ENCODE measurements at regions not wholly inside any gene's neighbourhood (a gene's known extent, or its start where the extent isn't known, plus 50 kb on each side); places are given as distances from the start of the nearest gene placed in this dataset.

DNA sequence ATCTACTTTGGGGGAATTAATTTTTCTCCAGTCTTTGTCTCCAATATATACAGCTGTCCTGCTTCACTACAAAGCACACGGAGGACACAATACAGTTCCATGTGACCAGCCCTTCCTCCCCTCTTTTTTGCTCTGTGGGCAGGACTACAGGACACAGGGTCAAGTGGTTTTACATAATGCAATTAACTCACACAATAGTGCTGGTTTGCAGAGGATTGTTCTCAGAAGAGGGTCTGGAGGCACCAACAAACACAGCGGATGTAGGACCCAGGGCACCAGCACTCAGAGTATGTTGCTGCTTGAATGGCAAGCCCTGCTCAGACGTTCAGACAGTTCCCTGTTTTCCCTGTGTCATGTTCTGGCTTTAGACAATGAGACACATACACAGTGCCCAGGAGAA is 52.0 kb upstream of the NPTX2 start:
- no peak for DNase-seq

- DNase-seq = no peak
Observed at GRCh38 chr7:98562871-98563495, 54.1 kb upstream of the NPTX2 start.

DNA sequence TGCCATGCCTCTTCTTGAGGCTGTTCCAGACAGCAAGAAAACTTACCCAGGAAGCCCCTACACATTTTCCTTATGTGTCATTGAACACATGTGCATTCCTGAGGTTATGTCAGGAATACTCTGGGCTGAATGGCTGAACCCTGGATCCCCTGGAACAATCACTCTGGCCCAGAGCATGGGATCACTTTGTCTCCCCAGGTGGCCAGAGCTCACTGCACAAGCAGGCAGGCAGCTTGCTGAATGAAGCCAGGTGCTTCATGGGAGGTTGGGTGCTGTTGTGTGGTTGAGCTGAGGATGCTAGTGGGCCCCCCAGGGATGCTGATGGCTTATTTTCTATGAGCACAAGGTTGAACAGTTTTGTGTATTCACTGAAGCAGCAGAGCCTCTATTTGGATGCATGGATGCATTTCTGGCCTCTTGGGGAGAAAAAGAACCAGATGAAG is 54.7 kb upstream of the NPTX2 start:
- DNase-seq = no peak

DNA sequence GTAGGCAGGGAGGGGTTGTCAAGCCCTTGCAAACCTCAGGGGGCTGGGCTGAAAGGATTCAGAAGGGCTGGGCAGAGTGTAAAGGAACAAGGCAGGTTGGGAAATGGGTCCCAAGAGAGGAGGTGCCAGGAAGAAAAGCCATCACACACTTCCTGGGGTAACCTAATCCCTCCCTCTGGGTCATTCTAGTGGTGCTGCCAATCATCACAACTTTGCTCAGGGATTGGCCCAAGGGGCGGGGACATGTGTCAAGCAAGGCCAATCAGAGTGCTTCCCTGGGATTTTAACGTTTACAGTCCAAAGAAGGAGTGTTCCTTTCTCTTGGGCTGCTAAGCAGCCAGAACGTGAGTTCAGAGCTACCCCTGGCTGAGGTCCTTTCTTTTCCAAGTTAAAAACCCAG is 57.1 kb upstream of the NPTX2 start:
- no peak for DNase-seq

DNA sequence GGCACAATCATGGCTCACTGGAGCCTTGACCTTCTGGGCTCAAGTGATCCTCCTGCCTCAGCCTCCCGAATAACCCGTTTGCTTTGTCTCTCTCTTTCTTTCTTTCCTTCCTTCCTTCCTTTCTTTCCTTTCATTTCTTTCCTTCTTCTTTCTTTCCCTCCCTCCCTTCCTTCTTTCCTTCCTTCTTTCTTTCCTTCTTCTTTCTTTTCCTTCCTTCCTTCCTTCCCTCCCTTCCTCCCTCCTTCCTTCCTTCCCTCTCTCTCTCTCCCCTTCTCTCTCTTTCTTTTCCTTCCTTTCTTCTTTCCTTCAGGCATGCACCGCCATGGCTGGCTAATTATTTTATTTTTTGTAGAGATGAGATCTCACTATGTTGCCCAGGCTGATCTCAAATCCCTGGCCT is 57.9 kb upstream of the NPTX2 start:
- no peak for DNase-seq

GRCh38 chr7:98557538-98558031 is 59.5 kb upstream of the NPTX2 start:
- no peak for DNase-seq

DNA sequence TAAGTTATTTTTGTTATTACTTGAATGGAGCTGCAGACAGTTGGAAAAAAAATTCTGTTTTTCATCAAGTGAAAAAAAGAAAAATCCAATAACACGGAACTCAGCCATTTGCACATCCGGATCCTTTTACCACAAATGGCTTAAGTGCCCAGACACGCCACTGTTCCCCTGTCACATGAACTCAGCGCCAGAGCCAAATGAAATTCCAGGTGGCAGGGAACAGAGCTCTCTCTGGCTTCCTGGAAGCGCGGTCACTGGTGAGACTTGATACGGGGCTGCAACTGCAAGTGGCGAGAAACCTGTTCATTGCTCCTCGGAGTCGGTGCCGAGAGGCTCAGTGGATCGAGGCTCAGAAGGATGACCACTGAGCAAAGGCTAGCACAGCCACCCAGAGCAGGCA is 60.8 kb upstream of the NPTX2 start:
- no peak for DNase-seq

DNA sequence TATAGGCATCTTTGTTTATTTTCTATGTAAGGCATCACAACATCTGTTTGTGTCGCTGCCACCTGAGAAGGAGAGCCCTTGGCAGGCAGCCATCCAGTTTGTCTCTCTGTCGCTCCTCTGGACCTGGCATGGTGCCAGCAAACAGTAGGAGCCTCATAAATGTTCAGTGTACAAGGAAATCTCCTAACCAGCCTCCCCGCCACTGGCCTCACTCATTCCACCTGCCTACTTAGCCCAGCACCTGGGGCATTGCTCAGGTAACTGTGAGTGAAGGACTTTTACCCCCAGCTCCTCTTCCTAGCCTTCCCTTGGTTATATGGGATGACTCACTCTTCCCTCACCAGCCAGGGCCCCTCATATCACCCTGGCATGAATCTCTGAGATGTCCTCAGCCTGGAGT is 61.7 kb upstream of the NPTX2 start:
- no peak for DNase-seq

DNA sequence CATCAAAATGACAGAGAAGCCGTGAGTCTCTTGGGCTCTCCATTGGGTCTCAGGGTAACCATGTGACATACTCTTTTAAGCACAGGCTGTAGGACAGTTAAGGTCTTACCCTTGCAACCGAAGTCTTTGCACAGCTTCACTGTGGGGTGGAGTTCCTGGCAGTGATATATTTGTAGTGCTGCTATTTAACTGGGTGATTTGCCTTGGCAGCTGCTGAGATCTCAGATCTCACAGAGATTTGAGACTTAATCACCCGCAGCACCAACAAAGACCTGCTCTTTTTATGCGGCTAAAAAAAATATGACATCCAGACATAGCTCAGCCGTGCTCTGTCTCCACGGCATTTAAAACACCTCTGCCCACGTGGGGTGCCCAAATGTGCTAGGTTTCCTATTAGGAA is 63.4 kb upstream of the NPTX2 start:
- no peak for DNase-seq

GRCh38 chr7:98551611-98552273 is 65.3 kb upstream of the NPTX2 start:
- DNase-seq = no peak

DNA sequence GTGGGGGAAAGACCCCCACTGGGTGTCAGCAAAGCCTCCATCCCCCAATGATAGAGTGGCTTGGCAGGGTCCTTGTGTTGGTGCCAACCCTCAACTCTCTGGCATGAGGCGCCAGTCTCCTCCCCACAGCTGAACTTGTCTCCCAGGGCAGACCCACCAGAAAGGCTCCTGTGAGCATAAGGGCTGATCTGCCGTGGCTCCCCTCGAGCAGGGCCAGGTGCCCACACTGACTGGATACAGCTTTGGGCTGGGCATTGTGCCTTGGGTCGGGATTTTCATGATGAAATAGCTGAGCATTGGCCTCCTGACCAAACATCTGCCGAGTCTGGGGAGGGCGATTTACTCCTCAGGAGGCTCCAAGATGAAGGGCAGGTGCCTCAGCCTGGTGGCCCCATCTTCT is 68.1 kb upstream of the NPTX2 start:
- DNase-seq = no peak

- DNase-seq = no peak
Observed at GRCh38 chr7:98548370-98548769, 68.7 kb upstream of the NPTX2 start.

- no peak for DNase-seq
Observed at GRCh38 chr7:98541101-98541500, 76.0 kb upstream of the NPTX2 start.

DNA sequence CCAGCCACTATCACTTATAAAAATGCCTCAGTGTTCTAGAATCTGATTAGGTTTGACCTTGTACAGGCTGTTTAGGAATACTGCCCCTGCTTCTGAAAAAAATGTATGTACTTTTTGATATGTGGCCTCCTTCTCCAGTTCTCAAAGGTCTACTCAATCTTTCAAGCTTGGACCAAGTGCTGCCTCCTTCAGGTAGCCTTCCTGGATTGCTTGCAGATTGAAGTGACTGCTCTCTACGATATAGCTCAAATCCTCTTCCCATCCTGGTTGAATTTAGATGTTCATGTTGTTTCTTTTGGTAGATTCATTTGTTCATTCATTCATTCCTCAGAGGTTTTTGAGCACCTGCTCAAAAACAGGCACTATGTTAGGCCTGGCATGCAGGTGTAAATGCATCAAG is 77.2 kb upstream of the NPTX2 start:
- DNase-seq = no peak

- no peak for DNase-seq
Observed at GRCh38 chr7:98536803-98537202, 80.3 kb upstream of the NPTX2 start.

GRCh38 chr7:98534493-98534892 is 82.6 kb upstream of the NPTX2 start:
- DNase-seq = no peak

DNA sequence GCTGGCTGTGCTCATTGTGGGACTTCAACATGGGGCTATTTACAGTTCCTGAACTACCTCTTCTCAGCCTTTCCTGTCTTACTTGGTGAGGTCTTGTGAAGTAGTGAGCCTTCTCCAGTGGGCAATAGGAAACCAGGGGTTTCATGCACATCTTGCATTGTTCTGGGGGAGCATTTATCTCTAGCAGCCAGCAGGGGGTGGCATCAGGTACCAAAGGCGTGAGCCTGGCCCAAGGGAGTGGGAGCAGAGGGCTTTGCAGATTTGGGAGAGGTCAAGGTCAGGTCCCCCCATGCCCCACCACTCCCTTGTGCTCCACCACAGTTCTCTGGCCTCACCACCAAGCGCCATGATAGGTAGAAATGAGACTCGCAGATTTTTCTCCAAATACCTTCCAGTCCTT is 85.4 kb upstream of the NPTX2 start:
- DNase-seq = no peak

GRCh38 chr7:98528079-98528478 is 89.0 kb upstream of the NPTX2 start:
- DNase-seq = no peak

DNA sequence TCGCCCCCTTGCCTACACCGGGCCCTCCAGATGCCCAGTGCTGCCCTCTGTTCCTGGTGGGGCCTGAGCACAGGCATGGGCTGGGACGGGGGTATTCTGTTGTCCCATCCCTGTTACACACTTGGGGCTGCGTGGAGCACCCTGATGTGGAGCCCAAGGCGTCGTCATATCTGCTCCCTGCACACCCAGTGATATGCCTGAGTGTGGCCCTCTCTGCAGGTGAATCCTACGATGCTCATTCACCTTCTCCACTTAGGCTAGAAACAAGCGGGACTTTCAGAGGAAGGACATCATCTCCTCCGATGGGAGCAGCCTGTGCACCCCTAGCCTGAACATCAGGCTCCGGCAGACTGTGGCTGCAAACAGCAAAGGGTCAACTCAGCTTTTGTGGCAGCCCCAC is 91.0 kb upstream of the NPTX2 start:
- no peak for DNase-seq

- no peak for DNase-seq
Observed at GRCh38 chr7:98521089-98521692, 95.9 kb upstream of the NPTX2 start.

DNA sequence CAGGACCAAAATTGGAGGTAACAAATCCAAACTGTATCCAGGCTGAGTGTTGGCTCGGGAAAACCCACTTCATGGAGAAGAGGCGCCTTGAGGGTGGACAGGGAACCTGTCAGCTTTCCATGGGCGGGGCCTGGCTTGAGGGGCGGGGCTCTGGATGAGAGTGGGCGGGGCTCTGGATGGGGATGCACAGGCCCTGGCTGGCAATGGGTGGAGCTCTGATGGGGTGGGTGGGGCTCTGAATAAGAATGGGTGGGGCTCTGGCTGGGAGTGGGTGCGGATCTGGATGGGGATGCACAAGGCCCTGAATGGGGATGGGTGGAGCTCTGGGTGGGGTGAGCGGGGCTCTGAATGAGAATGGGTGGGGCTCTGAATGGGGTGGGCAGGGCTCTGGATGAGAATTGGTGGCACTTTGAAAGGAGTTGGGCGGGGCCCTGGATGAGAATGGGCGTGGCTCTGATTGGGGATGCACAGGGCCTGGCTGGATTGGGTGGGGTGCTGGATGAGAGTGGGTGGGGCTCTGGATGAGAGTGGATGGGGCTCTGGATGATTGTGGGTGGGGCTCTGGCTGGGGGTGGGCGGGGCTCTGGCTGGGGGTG is 96.6 kb upstream of the NPTX2 start:
- no peak for DNase-seq

DNA sequence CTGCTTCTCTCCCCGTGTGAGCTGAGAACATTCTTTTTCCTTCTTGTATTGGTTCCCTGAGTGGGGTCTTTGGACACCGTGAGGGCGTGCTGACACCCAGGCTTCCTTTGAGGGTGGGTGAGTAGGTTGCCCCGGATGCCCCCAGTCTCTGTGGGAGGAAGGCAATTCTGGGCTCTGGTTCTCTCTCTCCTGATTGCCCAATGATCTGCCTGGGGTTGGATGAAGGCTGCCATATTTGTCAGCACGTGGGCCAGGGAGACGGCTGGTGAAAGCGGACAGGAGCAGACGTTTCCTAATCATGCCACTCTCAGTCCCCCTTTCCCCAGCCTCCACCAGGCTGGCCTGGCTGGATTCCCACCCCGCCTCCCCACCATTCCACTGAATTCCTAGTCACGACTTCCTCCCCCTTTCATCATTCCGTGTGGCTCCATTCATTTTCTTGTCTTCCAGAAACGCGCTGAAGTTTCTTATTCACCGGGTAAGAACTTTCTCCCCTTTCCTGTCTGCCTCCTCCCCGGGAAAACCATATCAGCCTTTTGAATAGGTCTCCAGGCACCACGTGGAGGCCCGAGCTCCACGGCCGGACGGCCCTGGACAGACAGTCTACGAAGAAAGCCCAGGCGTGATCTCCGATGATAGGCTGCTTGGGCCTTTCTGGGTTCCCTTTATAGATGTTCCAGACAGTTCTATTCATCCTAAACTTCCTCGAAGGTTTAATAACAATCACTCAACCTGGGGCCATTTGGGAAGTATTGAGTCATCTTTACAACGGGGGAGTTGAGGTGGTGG is 98.7 kb upstream of the NPTX2 start:
- DNase-seq = no peak

GRCh38 chr7:98515201-98515600 is 101.9 kb upstream of the NPTX2 start:
- no peak for DNase-seq

Measured in NCI-H146 (cell line).